ENCODE measurements at regions not wholly inside any gene's neighbourhood (a gene's known extent, or its start where the extent isn't known, plus 50 kb on each side); places are given as distances from the start of the nearest gene placed in this dataset.

- Histone ChIP-seq H3K79me2 (ENCODE audit: control insufficient read depth, insufficient read depth, low read length) (no peaks in the 10 kb centered on the region), H3K27ac (ENCODE audit: low read length in 2 of 2) (no peak overlapping the region), H3K4me3 (ENCODE audit: control extremely low read depth in 1 of 5, extremely low read depth in 1 of 5, insufficient read depth in 1 of 5, low read depth in 2 of 5, low read length in 4 of 5) (no peak overlapping the region), H3K4me2 (replicated peaks; ENCODE audit: low read depth, low read length, poor library complexity, severe bottlenecking) (no peak overlapping the region), H4K20me1 (ENCODE audit: control insufficient read depth, insufficient read depth, low read length, poor library complexity, severe bottlenecking) (no peaks in the 10 kb centered on the region), H3K36me3 (replicated peaks in 1 of 2; ENCODE audit: control extremely low read depth in 1 of 2, control insufficient read depth in 1 of 2, extremely low read depth in 1 of 2, insufficient read depth in 2 of 2, low read length in 1 of 2) (no peaks in the 10 kb centered on the region), H3K9ac (ENCODE audit: low read length) (no peak overlapping the region), H3K4me1 (ENCODE audit: control insufficient read depth in 2 of 2, insufficient read depth in 2 of 2, low read length in 2 of 2) (no peaks in the 10 kb centered on the region), H3K27me3 (replicated peaks in 1 of 4; ENCODE audit: control extremely low read depth in 1 of 4, control insufficient read depth in 3 of 4, insufficient read depth in 4 of 4, low read length in 3 of 4) (no peaks in the 10 kb centered on the region), H3K9me3 (ENCODE audit: control extremely low read depth in 1 of 3, control insufficient read depth in 2 of 3, insufficient read depth in 1 of 3, low read length in 2 of 3) (no peaks in the 10 kb centered on the region), H2AFZ (ENCODE audit: insufficient read depth, low read depth, low read length, poor library complexity, severe bottlenecking) (no peak overlapping the region)
- DNase-seq (no peak), ATAC-seq (ENCODE audit: low read depth) (no peak)
- Mint-ChIP-seq H3K27me3 (no peaks in the 10 kb centered on the region), H3K4me1 (no peaks in the 10 kb centered on the region), H3K4me3 (no peak overlapping the region), H3K9me3 (ENCODE audit: insufficient read depth) (peaks cover 4% of the 10 kb centered on the region), H3K27ac (no peak overlapping the region)
- no peak for TF ChIP-seq CTCF (IDR thresholded peaks at IDR 0.05)
- TF ChIP-seq EZH2 (IDR thresholded peaks at IDR 0.05; ENCODE audit: borderline replicate concordance, insufficient read depth, low read depth, low read length, poor library complexity, severe bottlenecking), result no peak
- intact Hi-C loops (cut with micrococcal nuclease), result no loop called here
- ChIA-PET CTCF (no interaction called here), POLR2A (no interaction called here)
- WGBS (ENCODE audit: insufficient coverage), result no CpG with 5 or more reads among the region's 2 CpGs
These were observed 488.3 kb downstream of the PCDH17 start for GRCh38 chr13:58119804-58120203.

GRCh38 chr13:58126496-58126895, 495.0 kb downstream of the PCDH17 start:
- H4K20me1 ChIP-seq (ENCODE audit: control insufficient read depth, insufficient read depth, low read length, poor library complexity, severe bottlenecking), result no peaks in the 10 kb centered on the region
- CTCF ChIA-PET, result no interaction called here
- intact Hi-C loops (cut with micrococcal nuclease), result no loop called here
- peaks cover 7% of the 10 kb centered on the region for H3K9me3 Mint-ChIP-seq (ENCODE audit: insufficient read depth)
- H3K4me3 ChIP-seq (ENCODE audit: control extremely low read depth in 1 of 5, extremely low read depth in 1 of 5, insufficient read depth in 1 of 5, low read depth in 2 of 5, low read length in 4 of 5), result no peak overlapping the region
- H3K4me1 Mint-ChIP-seq, result no peaks in the 10 kb centered on the region
- H3K9me3 ChIP-seq (ENCODE audit: control extremely low read depth in 1 of 3, control insufficient read depth in 2 of 3, insufficient read depth in 1 of 3, low read length in 2 of 3), result peaks cover 0 to 2% (median 0%) of the 10 kb centered on the region in 3 donors
- DNase-seq (no peak), ATAC-seq (ENCODE audit: low read depth) (no peak)
- H3K9ac ChIP-seq (ENCODE audit: low read length), result no peak overlapping the region
- no peak overlapping the region for H3K4me2 ChIP-seq (replicated peaks; ENCODE audit: low read depth, low read length, poor library complexity, severe bottlenecking)
- POLR2A ChIA-PET, result no interaction called here
- H3K27ac ChIP-seq (ENCODE audit: low read length in 2 of 2), result no peak overlapping the region
- WGBS (ENCODE audit: insufficient coverage), result no CpG with 5 or more reads among the region's 2 CpGs
- H3K27me3 ChIP-seq (replicated peaks in 1 of 4; ENCODE audit: control extremely low read depth in 1 of 4, control insufficient read depth in 3 of 4, insufficient read depth in 4 of 4, low read length in 3 of 4), result no peaks in the 10 kb centered on the region
- no peaks in the 10 kb centered on the region for H3K36me3 ChIP-seq (replicated peaks in 1 of 2; ENCODE audit: control extremely low read depth in 1 of 2, control insufficient read depth in 1 of 2, extremely low read depth in 1 of 2, insufficient read depth in 2 of 2, low read length in 1 of 2)
- H2AFZ ChIP-seq (ENCODE audit: insufficient read depth, low read depth, low read length, poor library complexity, severe bottlenecking), result no peak overlapping the region
- no peaks in the 10 kb centered on the region for H3K27me3 Mint-ChIP-seq
- no peaks in the 10 kb centered on the region for H3K4me1 ChIP-seq (ENCODE audit: control insufficient read depth in 2 of 2, insufficient read depth in 2 of 2, low read length in 2 of 2)
- H3K79me2 ChIP-seq (ENCODE audit: control insufficient read depth, insufficient read depth, low read length), result no peaks in the 10 kb centered on the region
- TF ChIP-seq EZH2 (IDR thresholded peaks at IDR 0.05; ENCODE audit: borderline replicate concordance, insufficient read depth, low read depth, low read length, poor library complexity, severe bottlenecking) (no peak), CTCF (IDR thresholded peaks at IDR 0.05) (no peak)
- no peak overlapping the region for H3K27ac Mint-ChIP-seq
- no peak overlapping the region for H3K4me3 Mint-ChIP-seq
